Ascending aorta (tissue), 2 donors: ENCODE measurements at regions not wholly inside any gene's neighbourhood (a gene's known extent, or its start where the extent isn't known, plus 50 kb on each side); places are given as distances from the start of the nearest gene placed in this dataset.

Experiments
- DNase-seq, 2 donors: peaks; one replicate each; pipeline ENCODE4 v3.0.0-alpha.2; 2019; ENCODE audit warnings: low spot score in 2 of 2
- H3K27ac ChIP-seq, 2 donors: fragments of 200-600 bp; sonication (generic); one replicate each; pipeline ENCODE4 v1.5.1; 2016 to 2017; ENCODE audit warnings: mild to moderate bottlenecking in 1 of 2
- H3K27me3 ChIP-seq: fragments of 200-600 bp; sonication (generic); one replicate; pipeline ENCODE4 v1.5.1; 2017
- H3K36me3 ChIP-seq, 2 donors: fragments of 200-600 bp; sonication (generic); one replicate each; pipeline ENCODE4 v1.5.1; 2016
- H3K4me1 ChIP-seq, 2 donors: fragments of 200-600 bp; sonication (generic); one replicate each; pipeline ENCODE4 v1.5.1; 2016 to 2017; ENCODE audit warnings: mild to moderate bottlenecking in 1 of 2
- H3K4me3 ChIP-seq, 2 donors: fragments of 200-600 bp; sonication (generic); one replicate each; pipeline ENCODE4 v1.5.1; 2016 to 2017; ENCODE audit warnings: mild to moderate bottlenecking in 1 of 2
- H3K9me3 ChIP-seq, 2 donors: fragments of 200-600 bp; sonication (generic); one replicate each; pipeline ENCODE4 v1.5.1; 2016
- intact Hi-C: fragments of 100-400 bp; cut with DNase I; formaldehyde crosslinking; loops from one replicate; pipeline ENCODE4 v1.15.1; 2023
- TF ChIP-seq, protein P1 (sequence below), 3 experiments: fragments of 200-600 bp in 2 of 3; fragments of 450-650 bp in 1 of 3; sonication (generic) in 2 of 3; IDR thresholded peaks; one replicate each; pipeline ENCODE4 v1.5.1; 2016 to 2019; ENCODE audit warnings: antibody characterized with exemption in 3 of 3, mild to moderate bottlenecking in 1 of 3, moderate library complexity in 1 of 3

DNA sequence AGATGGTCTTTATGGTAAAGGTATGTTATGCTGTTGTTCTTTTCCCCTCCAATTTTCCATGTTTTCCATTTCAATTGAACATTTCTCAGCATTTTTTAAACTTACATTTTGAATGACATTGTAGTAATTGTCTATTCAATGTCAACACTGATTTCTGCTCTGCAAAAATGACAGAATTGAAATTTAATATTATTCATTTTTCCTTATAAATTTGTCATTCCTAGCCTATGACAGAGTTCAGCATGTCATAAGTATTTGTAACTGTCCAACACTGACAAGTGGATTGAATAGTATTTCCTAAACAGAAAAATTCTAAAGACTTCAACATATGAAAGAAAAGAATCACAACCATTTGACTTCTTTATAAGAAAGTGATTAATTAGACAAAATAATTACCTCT, 1478.3 kb upstream of the CDH6 start:
- intact Hi-C loops, result no loop called here
- Histone ChIP-seq H3K36me3 (no peaks in the 10 kb centered on the region), H3K27ac (no peak overlapping the region), H3K4me3 (no peak overlapping the region), H3K27me3 (no peaks in the 10 kb centered on the region), H3K9me3 (no peaks in the 10 kb centered on the region), H3K4me1 (no peaks in the 10 kb centered on the region)
- no peak for DNase-seq
- TF ChIP-seq, protein P1, sequence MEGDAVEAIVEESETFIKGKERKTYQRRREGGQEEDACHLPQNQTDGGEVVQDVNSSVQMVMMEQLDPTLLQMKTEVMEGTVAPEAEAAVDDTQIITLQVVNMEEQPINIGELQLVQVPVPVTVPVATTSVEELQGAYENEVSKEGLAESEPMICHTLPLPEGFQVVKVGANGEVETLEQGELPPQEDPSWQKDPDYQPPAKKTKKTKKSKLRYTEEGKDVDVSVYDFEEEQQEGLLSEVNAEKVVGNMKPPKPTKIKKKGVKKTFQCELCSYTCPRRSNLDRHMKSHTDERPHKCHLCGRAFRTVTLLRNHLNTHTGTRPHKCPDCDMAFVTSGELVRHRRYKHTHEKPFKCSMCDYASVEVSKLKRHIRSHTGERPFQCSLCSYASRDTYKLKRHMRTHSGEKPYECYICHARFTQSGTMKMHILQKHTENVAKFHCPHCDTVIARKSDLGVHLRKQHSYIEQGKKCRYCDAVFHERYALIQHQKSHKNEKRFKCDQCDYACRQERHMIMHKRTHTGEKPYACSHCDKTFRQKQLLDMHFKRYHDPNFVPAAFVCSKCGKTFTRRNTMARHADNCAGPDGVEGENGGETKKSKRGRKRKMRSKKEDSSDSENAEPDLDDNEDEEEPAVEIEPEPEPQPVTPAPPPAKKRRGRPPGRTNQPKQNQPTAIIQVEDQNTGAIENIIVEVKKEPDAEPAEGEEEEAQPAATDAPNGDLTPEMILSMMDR (IDR thresholded peaks at IDR 0.05), result no peak

DNA sequence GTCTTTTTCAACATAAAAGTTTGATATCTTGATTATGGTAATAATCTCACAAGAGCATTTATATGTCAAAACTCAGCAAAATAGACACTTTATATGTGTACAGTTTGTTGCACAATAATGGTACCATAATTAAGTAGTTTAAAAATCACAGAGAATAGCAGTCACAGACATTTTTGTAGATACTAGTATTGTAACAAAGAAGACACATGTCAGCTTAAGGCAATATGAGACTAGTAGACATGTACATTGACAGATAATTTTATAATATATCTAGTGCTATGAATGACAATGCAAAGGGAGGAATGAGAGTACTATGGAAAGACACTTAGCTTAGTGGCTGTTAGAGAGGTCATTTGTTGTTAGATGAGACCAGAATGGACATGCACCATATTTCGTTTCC, 1490.6 kb upstream of the CDH6 start:
- intact Hi-C loops, result no loop called here
- no peaks in the 10 kb centered on the region for H3K9me3 ChIP-seq
- no peak for DNase-seq
- no peak overlapping the region for H3K4me3 ChIP-seq
- TF ChIP-seq, protein P1 (IDR thresholded peaks at IDR 0.05), result no peak
- H3K36me3 ChIP-seq, result no peaks in the 10 kb centered on the region
- no peaks in the 10 kb centered on the region for H3K27me3 ChIP-seq
- no peaks in the 10 kb centered on the region for H3K4me1 ChIP-seq
- H3K27ac ChIP-seq, result no peak overlapping the region

DNA sequence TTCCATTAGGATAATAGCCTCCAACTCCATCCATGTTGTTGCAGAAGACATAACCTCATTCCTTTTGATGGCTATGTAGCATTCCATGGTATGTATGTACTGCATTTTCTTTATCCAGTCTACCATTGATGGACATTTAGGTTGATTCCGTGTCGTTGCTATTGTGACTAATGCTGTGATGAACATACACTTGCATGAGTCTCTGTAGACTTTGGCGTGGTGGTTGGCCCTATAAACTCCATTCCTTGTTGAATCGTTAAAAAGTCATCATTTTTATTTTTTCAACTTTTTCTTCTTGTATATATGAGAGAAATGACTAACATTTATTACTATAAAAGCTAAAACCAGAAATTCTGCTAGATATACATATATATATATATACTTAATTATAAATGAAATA, 1491.9 kb upstream of the CDH6 start:
- no peak for DNase-seq
- Histone ChIP-seq H3K27ac (no peak overlapping the region), H3K4me1 (no peaks in the 10 kb centered on the region), H3K36me3 (no peaks in the 10 kb centered on the region), H3K9me3 (no peaks in the 10 kb centered on the region), H3K27me3 (no peaks in the 10 kb centered on the region), H3K4me3 (no peak overlapping the region)
- TF ChIP-seq, protein P1 (IDR thresholded peaks at IDR 0.05), result no peak
- intact Hi-C loops, result no loop called here

DNA sequence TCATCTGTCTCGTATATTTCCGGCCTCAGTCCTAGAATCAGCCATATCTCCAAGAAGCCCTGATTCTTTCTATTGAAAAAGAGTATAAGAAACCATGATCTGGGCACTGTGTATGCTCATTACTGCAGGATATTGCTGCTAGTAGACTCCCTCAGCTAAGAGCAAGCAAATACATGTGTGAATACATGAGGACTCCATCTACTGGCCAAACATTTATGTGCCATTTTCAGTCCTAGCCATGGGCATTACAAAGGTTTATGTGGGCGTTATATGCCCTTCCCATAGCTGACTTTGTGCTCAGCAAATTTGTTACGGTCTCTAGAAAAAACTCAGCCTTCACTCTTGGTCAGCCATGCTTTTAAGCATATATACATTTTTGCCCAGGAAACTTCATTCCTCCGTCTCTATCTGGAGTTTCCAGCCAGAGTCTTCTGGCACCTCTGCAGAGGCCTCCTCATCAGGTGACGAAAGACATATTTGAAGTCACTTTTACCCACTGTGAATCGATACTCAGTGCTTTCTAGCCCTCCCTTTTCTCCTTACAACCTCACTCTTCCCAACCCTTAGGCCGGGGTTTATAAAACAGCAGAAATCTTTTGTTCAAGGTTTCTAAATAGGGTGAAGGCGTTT, 1495.6 kb upstream of the CDH6 start:
- intact Hi-C loops, result no loop called here
- Histone ChIP-seq H3K4me3 (no peak overlapping the region), H3K4me1 (no peaks in the 10 kb centered on the region), H3K9me3 (no peaks in the 10 kb centered on the region), H3K36me3 (no peaks in the 10 kb centered on the region), H3K27me3 (no peaks in the 10 kb centered on the region), H3K27ac (no peak overlapping the region)
- DNase-seq, result no peak
- TF ChIP-seq, protein P1 (IDR thresholded peaks at IDR 0.05), result no peak

DNA sequence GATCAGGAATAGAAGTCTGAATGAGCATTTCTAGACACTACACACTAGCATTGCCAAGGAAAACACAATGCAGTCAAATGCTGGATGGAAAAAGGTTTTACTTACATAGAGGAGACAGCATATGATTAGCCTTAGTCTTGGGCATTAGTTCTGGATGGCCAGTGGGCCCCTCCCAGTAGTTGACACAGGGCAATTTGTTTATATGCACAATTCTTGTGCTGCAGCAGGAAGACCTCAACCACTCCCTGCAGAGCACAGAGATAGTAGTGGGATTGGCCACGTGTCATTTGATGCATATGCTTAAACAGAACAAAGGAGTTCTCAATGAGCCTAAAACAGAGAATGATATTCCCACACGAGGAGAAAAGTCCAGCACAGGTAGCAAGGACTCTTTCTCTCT, 1496.2 kb upstream of the CDH6 start:
- Histone ChIP-seq H3K36me3 (no peaks in the 10 kb centered on the region), H3K9me3 (no peaks in the 10 kb centered on the region), H3K27ac (no peak overlapping the region), H3K27me3 (no peaks in the 10 kb centered on the region), H3K4me1 (no peaks in the 10 kb centered on the region), H3K4me3 (no peak overlapping the region)
- intact Hi-C loops, result no loop called here
- TF ChIP-seq, protein P1 (IDR thresholded peaks at IDR 0.05), result no peak
- DNase-seq, result no peak

DNA sequence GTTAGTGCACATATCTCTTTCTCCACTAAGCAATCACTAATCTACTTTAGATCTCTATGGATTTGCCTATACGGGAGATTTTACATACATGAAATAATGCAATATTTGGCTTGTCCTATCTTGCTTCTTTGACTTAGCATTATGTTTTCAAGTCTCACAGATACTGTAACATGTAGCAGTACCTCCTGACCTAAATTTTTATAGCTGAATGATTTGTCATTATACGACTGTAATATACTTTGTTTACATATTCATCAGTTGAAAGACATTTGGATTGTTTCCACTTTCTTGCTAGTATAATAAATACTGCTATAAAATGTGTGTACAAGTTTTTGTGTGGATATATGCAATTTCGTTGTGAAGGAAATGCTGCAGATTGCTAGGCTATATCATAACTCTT, 1520.8 kb upstream of the CDH6 start:
- no peaks in the 10 kb centered on the region for H3K27me3 ChIP-seq
- intact Hi-C loops, result no loop called here
- no peaks in the 10 kb centered on the region for H3K4me1 ChIP-seq
- no peaks in the 10 kb centered on the region for H3K9me3 ChIP-seq
- H3K4me3 ChIP-seq, result no peak overlapping the region
- TF ChIP-seq, protein P1 (IDR thresholded peaks at IDR 0.05), result no peak
- no peaks in the 10 kb centered on the region for H3K36me3 ChIP-seq
- no peak overlapping the region for H3K27ac ChIP-seq
- DNase-seq, result no peak
